OCI-LY7 (cell line): ENCODE measurements at regions not wholly inside any gene's neighbourhood (a gene's known extent, or its start where the extent isn't known, plus 50 kb on each side); places are given as distances from the start of the nearest gene placed in this dataset.

Experiments used
- BruUV-seq: library from RNA; stranded (reverse); fragments of 400-500 nt; replicated peaks from 2 replicates; lab custom pipeline; 2021; lab: Mats Ljungman, UMichigan
- CTCF ChIA-PET: fragments of 300-600 bp; sonication (Branson Sonifier 250); formaldehyde crosslinking; loops from one replicate; lab custom pipeline; 2022; ENCODE audit warnings: antibody characterized with exemption; ENCODE audit not compliant: unreplicated experiment; lab: Charles Lee
- POLR2A ChIA-PET: fragments of 300-600 bp; sonication (Branson Sonifier 250); formaldehyde crosslinking; loops from one replicate; lab custom pipeline; 2022; ENCODE audit warnings: antibody characterized with exemption; lab: Charles Lee
- DNase-seq: peaks from one replicate; pipeline ENCODE4 v3.0.0-alpha.2; 2015; ENCODE audit warnings: low spot score
- H2AFZ ChIP-seq: fragments of 200-600 bp; sonication (generic), shearing (Covaris generic); 2 replicates; pipeline ENCODE4 v1.6.1; 2014; ENCODE audit warnings: mild to moderate bottlenecking, antibody characterized with exemption, low read length, moderate library complexity
- H3K27ac ChIP-seq: fragments of 200-600 bp; sonication (generic); 2 replicates; pipeline ENCODE4 v1.5.1; 2014; ENCODE audit warnings: mixed run types, low read depth, mild to moderate bottlenecking, moderate library complexity, low read length, inconsistent platforms; ENCODE audit not compliant: poor library complexity, severe bottlenecking
- H3K36me3 ChIP-seq: fragments of 200-600 bp; sonication (generic); 2 replicates; pipeline ENCODE4 v1.6.1; 2014; ENCODE audit warnings: mild to moderate bottlenecking, antibody characterized with exemption, low read length, moderate library complexity, mixed read lengths; ENCODE audit not compliant: insufficient read depth
- H3K4me1 ChIP-seq: fragments of 200-600 bp; sonication (generic); 2 replicates; pipeline ENCODE4 v1.5.1; 2014; ENCODE audit warnings: mild to moderate bottlenecking, low read length; ENCODE audit not compliant: insufficient read depth, poor library complexity, severe bottlenecking
- H3K4me2 ChIP-seq: fragments of 200-600 bp; sonication (generic); 2 replicates; pipeline ENCODE4 v1.6.1; 2014; ENCODE audit warnings: mild to moderate bottlenecking, low read length
- H3K4me3 ChIP-seq: fragments of 200-600 bp; sonication (generic); 2 replicates; pipeline ENCODE4 v1.5.1; 2014; ENCODE audit warnings: mild to moderate bottlenecking, low read depth, low read length; ENCODE audit not compliant: poor library complexity, severe bottlenecking
- H3K79me2 ChIP-seq: fragments of 200-600 bp; sonication (generic); 2 replicates; pipeline ENCODE4 v1.6.1; 2016; ENCODE audit warnings: low read depth, mild to moderate bottlenecking, low read length, moderate library complexity, mixed read lengths; ENCODE audit not compliant: insufficient read depth
- H3K9me2 ChIP-seq: fragments of 200-600 bp; sonication (generic); 2 replicates; pipeline ENCODE4 v1.6.1; 2016; ENCODE audit warnings: mild to moderate bottlenecking, low read length, mixed read lengths; ENCODE audit not compliant: insufficient read depth
- H3K9me3 ChIP-seq: fragments of 200-600 bp; sonication (generic); 2 replicates; pipeline ENCODE4 v1.6.1; 2014; ENCODE audit warnings: mild to moderate bottlenecking, mixed run types, low read length, mixed read lengths
- H4K20me1 ChIP-seq: fragments of 200-600 bp; sonication (generic); 2 replicates; pipeline ENCODE4 v1.6.1; 2014; ENCODE audit warnings: mild to moderate bottlenecking, antibody characterized with exemption, low read length, moderate library complexity, mixed read lengths; ENCODE audit not compliant: insufficient read depth
- CTCF ChIP-seq: fragments of 200-600 bp; sonication (generic); conservative IDR thresholded peaks from 2 replicates; pipeline ENCODE4 v1.5.1; 2014; ENCODE audit warnings: mild to moderate bottlenecking, antibody characterized with exemption, low read length, moderate library complexity, mixed read lengths
- EZH2phosphoT487 ChIP-seq: fragments of 200-600 bp; sonication (generic); IDR thresholded peaks from 2 replicates; pipeline ENCODE4 v1.6.1; 2018; ENCODE audit warnings: low read depth, borderline replicate concordance, mild to moderate bottlenecking, mixed run types, antibody characterized with exemption, low read length, moderate library complexity, mixed read lengths
- intact Hi-C: fragments of 100-400 bp; cut with micrococcal nuclease; formaldehyde crosslinking; loops from one replicate; pipeline ENCODE4 v1.10.0; 2022; ENCODE audit not compliant: unreplicated experiment

- Histone ChIP-seq H3K4me2 (no peak overlapping the region), H3K9me2 (no peaks in the 10 kb centered on the region), H2AFZ (no peak overlapping the region), H3K27ac (no peak overlapping the region), H3K79me2 (no peaks in the 10 kb centered on the region), H3K36me3 (no peaks in the 10 kb centered on the region), H3K9me3 (no peaks in the 10 kb centered on the region), H4K20me1 (no peaks in the 10 kb centered on the region), H3K4me3 (no peak overlapping the region), H3K4me1 (no peaks in the 10 kb centered on the region)
- CTCF ChIA-PET, result no interaction called here
- TF ChIP-seq CTCF (no peak), EZH2phosphoT487 (no peak)
- POLR2A ChIA-PET, result no interaction called here
- BruUV-seq, result no TSS peak
- DNase-seq, result no peak
- intact Hi-C loops, result no loop called here
These were observed 382.9 kb upstream of the IRAK1BP1 start for GRCh38 chr6:78484198-78485064.

- ChIA-PET CTCF (no interaction called here), POLR2A (interaction anchor here (0.5 kb wide), 1 partner anchor 78 kb away, joined by 3 read pairs; no protein-coding TSS in a partner anchor)
- H3K4me3 ChIP-seq, result no peak overlapping the region
- TF ChIP-seq CTCF (no peak), EZH2phosphoT487 (no peak)
- no peaks in the 10 kb centered on the region for H3K36me3 ChIP-seq
- no peaks in the 10 kb centered on the region for H3K4me1 ChIP-seq
- intact Hi-C loops, result no loop called here
- H3K79me2 ChIP-seq, result no peaks in the 10 kb centered on the region
- H3K9me2 ChIP-seq, result no peaks in the 10 kb centered on the region
- no peak for DNase-seq
- no peak overlapping the region for H2AFZ ChIP-seq
- no peaks in the 10 kb centered on the region for H4K20me1 ChIP-seq
- H3K4me2 ChIP-seq, result no peak overlapping the region
- H3K27ac ChIP-seq, result no peak overlapping the region
- H3K9me3 ChIP-seq, result no peaks in the 10 kb centered on the region
- no TSS peak for BruUV-seq
These were observed 379.9 kb upstream of the IRAK1BP1 start for GRCh38 chr6:78487401-78487800.

- Histone ChIP-seq H3K9me2 (no peaks in the 10 kb centered on the region), H4K20me1 (no peaks in the 10 kb centered on the region), H3K79me2 (no peaks in the 10 kb centered on the region), H3K36me3 (no peaks in the 10 kb centered on the region), H3K9me3 (no peaks in the 10 kb centered on the region), H2AFZ (no peak overlapping the region), H3K4me2 (no peak overlapping the region), H3K4me1 (no peaks in the 10 kb centered on the region), H3K27ac (no peak overlapping the region), H3K4me3 (no peak overlapping the region)
- no TSS peak for BruUV-seq
- DNase-seq, result no peak
- POLR2A ChIA-PET, result no interaction called here
- TF ChIP-seq CTCF (no peak), EZH2phosphoT487 (no peak)
- intact Hi-C loops, result no loop called here
- CTCF ChIA-PET, result no interaction called here
These were observed 377.5 kb upstream of the IRAK1BP1 start for GRCh38 chr6:78489874-78490273.
